GM18909 (cell line): ENCODE measurements at regions not wholly inside any gene's neighbourhood (a gene's known extent, or its start where the extent isn't known, plus 50 kb on each side); places are given as distances from the start of the nearest gene placed in this dataset.

Experiments used
- ATAC-seq: cut with Tn5 transposase; IDR thresholded peaks from one replicate; pipeline ENCODE4 v1.9.1; 2021; ENCODE audit warnings: mild to moderate bottlenecking; ENCODE audit not compliant: unreplicated experiment, poor library complexity

DNA sequence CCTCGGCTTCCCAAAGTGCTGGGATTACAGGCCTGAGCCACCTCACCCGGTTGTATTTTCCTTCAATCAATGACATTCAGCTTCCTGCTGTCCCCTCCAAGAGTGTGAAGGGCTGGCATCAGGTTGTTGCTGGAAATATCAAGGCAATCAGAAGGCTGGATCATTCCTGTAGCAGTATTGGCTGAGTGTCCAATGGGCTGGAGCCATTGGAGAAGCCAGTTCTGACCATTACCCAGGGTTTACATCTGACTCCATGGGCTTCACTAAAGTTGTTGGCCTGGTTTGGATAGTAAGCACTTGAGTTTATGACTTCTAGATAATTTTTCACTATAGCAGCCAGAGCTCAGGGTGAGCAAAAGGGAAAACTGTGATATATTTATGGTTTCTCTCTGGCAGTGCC lies 137.0 kb downstream of the DLEU7 start:
- ATAC-seq = no peak

DNA sequence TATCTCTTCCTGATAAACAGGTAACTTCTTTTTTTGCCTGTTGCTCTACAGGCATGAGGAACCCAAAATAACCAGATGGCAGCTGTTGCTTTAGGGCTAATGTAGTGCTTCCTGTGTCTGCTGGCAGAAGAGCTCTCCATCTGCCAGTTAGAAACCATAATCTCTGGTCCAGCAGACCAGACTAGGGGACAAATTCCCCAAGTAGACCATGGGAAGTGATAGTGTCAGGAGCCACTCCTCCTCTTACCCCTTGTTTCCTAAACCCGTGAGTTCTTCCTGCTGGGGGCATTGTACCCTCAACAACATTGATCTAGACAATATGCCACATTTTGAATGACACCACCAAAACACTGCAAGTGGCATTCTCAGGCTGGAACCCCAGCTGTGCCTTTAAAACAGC lies 135.9 kb downstream of the DLEU7 start:
- no peak for ATAC-seq

DNA sequence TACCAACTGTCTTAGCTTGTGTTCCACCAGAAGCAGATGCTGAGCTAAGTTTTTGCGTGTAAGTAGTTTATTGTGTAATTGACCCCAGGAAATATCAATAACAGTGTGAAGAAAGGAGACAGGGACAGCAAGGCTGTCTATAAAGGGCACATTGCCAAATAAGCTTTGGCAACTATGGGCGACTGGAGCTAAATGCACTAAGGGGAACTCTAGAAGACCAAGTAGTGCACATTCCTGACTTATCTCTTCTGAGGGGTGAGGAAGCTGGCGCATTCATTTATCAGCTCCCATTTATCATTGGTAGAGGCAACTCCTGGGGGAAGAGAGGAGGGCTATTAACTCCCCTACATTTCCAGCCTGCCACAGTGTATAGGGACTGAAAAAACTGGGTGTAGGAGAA lies 135.0 kb downstream of the DLEU7 start:
- ATAC-seq = no peak

DNA sequence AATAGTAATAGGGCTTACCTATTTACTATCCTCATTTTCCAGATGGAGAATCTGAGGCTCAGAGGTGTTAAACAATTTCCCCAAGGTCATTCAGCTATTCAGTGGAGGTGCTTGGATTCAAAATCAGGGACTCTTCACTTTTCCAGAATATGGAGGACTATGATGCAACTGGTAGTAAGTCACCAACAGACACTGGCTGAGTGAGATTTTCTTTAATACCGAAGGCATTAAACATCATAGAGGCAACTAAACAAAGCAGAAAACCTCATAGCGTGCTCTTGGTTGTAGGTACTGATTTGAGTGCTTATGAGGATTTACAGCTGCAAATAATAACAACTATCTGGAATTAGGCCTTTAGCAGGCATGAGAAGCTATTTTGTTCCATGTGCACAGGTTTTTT lies 134.4 kb downstream of the DLEU7 start:
- ATAC-seq = no peak

DNA sequence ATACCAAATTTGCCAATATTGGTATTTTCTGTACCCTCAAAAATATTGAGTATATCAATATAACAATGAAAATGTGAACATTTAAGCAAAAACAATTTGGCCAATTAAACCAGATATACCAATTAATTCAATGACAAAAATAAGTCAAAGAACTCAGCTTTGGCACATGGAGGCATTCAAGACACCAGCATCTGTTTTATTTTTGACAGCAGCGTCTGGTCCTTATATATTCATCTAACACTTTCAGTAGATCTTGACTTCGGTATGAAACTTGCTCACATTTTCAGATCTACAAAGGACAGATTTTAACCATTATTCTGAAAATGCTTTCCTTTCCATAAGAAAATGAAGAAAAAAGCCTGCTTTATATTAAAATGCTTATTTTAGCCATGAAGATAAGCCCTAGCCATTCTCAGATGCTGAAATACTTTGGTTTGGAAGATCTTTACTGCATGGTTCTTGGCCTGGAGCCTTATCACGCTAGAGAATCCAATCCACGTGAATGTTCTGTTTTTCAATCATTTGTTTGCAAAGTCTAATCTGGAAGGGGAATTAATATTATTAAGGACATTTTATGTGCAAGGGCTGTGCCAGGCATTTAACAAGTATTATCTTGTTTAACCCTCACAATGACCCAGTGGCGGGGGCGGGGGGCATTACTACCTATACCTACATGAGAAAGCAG lies 132.2 kb downstream of the DLEU7 start:
- ATAC-seq = no peak

DNA sequence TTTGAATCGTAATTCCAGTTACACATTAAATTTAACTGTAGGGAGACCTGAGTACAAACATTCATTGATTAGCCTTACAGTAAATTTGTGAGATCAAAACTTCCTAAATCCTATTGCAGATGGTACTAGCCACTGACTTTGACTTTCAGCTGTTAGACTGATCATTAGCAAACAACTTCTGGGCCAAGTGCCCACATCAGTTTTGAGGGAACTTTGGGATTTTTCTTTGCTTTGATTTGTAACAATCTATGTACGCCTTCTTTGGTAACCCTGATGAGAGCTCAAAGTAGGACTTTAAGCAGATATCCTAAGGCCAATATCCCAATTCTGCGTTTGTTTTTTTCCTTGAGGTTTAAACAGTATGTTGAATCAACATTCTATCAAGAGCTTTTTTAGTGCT lies 131.5 kb downstream of the DLEU7 start:
- ATAC-seq = no peak

DNA sequence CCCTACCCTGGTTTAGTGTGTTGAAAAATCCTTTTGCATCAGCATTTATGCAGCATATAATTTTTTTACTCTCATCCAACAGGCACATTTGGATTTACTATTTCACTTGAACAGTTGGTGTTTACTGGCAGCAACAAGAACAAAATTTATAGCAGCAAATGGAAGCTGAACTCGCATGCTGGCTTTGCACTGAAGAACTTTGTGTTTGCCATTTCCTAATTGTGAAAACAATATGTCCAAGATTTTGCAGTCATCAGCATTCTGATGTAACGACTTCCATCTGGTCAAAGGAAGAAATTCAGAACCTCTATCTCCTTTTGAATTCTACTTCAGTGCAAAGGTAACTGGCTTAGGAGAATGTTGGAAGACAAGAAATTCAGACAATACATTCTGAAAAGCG lies 131.0 kb downstream of the DLEU7 start:
- no peak for ATAC-seq

DNA sequence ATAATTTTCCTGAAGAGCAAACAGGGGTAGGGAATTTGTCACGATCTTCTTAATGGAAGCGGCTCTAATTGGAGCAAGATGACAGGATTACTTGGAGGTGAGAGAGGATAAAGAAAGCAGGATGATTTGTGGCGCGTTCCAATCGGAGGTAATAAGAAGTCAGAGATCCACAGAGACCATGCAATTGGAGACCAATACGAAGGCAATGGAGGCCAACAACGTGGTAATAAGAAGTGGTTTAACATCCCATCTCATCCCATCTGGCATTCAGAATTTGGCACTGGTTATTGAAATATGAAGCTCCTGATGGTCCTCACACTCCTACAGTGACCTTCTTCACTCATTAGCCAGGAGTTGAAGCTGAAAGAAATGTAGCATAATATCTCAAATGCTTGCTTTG lies 130.6 kb downstream of the DLEU7 start:
- ATAC-seq = no peak

DNA sequence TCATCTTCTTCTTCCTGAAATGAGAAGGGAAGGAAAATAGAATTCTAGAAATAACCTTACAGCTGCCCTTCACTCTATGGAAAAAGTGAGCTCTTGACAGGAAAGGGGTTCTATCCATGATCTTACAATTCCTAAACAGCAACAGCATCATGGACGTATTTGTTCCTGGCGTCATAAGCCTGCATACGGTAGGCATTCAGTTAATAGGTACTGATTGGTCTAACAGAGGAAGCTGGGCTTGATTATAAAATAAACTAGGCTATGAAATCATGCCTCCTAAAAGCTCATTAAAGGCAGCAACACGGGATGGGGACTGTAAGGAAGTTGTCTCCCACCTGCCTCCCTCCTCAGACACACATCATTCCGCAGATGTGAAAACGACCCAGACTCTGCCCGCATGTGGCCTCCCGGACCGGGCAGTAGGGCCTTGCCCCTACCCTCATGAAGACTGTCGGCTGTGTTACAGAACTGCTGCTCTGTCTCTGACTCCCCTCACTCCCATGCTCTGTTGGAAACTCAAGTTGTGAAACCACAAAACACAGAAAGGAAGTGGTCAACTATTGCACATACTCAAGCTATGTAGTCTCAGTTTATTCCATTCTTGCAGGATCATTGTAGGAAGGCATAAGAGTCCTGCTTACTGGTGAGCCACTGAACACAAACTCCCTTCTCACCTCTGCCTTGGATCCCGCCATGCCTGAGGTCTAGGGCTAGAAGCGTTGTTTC lies 129.8 kb downstream of the DLEU7 start:
- peak; percentile 72 for ATAC-seq

DNA sequence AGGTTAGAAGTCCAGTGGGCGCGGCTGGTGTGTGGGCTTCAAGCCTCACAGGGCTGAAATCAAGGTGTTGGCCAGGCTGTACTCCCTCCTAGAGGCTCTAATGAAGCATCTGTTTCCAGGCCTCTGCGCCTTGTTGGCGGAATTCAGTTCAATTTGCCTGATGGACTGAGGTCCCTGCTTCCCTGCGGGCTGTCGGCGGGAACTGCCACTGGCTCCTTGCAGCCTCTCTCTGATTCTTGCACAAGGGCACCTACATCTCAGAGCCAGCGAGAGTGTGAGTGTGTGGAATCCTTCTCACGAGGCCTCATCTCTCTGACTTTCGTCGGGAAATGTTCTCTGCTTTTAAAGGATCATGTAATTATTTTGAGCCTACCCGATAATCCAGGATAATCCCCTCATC lies 128.6 kb downstream of the DLEU7 start:
- ATAC-seq = no peak

DNA sequence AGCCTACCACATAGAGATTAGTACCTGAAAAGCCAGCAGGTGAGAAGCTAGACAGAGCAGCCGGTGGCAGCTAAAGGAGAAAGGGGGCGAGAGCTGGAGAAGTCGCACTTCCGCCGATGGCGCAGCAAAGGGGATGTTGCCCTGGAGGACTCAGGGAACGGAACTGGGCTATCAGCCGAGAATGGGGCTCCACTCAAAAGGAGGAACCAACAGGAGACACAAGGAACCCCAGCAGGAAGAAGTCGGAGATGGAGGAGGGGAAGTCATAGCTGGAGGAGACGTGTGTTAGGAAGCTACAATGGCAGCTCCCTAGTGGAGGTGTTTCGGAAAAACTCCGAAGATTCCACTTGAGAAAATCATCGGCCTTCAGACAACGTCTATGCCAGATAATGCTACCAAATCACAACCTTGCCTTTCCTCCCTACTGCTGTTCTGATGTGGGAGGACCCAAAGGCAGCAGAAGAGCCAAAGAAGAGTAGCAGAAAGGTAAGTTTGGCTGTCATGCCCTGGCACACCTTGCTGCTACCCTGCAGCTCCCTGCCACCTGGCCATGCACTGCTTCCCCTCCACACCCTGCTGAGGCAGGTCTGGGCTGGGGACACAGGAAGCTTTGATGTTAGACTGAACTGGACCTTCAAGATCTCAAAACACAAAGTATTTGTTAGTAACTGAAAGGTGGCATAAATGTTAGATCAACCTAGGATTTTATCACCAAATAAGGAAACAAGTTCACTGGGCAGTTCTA lies 127.9 kb downstream of the DLEU7 start:
- no peak for ATAC-seq

DNA sequence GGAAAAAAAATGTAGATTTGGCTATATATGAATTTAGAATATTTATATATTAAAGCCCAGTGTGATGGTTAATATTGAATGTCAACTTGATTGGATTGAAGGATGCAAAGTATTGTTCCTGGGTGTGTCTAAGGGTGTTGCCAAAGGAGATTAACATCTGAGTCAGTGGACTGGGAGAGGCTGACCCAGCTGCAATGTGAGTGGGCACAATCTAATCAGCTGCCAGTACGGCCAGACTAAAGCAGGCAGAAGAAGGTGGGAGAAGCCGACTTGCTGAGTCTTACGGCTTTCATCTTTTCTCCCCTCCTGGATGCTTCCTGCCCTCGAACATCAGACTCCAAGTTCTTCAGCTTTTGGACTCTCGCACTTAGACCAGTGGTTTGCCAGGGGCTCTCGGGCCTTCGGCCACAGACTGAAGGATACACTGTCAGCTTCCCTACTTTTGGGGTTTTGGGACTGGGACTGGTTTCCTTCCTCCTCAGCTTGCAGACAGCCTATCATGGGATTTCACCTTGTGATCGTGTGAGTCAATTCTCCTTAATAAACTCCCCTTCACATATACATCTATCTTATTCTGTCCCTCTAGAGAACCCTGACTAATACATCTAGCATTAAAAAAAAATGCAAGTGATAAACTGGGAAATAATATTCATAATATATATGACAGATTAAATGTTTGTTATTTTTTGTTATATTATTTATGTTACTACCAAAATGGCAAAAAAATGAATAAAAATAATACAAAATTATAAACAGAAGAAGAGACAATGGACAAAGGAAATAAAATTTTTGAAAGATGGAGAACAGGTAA lies 122.4 kb downstream of the DLEU7 start:
- no peak for ATAC-seq

DNA sequence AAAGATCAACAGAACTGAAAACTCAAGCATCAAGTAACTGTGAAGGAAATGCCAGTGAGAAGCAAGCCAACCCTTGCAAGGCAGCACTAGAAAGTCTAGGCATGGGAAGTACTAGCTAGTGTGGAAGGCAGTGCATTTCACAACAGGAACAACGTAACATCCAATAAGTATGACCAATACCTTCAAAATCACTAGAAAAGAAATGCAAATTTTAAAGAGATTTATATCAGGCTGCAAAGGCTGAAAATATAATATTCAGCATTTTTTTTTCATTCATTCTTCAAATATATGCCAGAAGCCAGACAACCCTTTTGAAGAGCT lies 121.9 kb downstream of the DLEU7 start:
- no peak for ATAC-seq

DNA sequence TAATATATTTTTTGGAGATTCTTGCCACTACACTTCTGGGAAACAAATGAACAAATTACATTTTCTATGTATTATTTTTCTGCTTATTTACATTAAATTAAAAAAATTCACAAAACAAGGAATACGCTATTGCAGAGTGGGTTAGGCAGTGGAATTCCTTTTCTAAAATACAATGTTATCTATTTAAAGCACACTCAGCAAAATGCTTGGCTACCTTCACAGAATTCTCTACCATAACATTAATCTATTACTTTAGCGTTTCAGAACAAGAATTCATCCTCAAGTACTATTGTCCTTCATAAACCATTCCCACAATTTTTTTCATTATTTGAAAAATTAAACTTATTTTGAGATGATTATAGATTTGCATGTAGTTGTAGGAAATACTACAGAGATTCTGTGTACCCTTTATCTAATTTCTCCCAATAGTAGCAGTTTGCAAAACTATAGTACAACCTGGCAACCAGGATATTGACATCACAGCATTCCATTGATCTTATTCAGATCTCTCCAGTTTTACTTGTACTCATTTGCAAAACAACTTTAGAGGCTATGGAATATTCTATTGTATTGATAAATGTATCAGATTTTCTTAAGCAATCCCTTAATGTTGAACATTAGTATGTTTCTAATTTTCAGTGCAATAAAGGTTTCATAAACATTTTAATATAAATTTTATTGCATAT lies 120.9 kb downstream of the DLEU7 start:
- no peak for ATAC-seq

DNA sequence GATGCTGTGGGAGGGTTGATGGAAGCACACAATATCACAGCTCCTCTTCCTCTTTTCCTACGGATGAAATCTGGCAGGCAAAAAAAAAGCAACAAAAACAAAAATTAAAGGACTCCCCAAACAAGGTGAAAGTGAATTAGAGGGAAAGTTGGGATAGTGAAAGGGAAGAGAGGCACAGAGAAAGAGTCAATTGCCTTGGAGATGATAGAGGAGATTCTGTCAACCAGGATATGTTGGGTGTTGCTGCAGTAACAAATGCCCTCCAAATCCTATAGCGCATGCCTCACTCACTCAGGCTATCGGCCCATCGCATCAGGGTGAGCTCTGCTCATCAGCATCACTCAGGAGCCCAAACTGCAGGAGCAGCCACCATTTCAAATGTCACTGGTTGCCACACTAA lies 119.1 kb downstream of the DLEU7 start:
- no peak for ATAC-seq

DNA sequence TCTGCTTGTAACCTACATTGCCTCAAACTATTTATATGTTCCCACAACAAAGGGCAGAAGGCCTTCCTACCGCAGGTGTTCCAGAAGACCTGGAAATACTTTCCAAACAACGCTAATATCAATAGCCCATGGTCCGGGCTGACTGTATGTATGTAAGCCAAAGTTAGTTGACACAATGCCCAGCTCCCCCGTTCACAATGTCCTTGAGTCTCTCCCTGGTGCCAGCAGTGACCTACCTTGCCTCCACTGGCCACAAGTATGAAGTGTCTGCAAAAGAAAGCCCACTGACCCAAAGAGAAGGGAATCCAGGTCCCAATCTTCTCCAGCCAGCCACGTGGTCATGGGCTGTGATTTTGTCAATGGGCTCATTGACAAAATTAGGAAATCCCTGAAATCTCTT lies 118.6 kb downstream of the DLEU7 start:
- no peak for ATAC-seq

DNA sequence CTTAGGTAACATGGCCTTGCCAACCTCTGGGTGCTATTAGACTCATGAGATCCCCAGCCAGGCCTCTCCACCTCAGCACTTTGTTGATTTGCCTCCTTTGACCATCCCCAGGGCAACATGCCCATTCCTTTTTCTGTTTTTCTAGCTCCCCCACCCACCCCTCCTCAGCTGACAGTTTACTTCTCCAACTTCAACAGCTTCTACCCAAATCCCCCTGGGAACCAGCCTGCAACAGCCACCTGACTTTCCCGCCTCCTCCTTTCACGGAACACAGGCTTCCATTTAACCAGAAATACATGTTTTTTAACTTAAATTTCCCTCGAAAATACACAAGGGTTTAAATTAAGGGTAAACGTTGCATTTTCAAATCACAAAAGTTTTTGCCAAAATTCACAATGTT lies 117.3 kb downstream of the DLEU7 start:
- no peak for ATAC-seq

DNA sequence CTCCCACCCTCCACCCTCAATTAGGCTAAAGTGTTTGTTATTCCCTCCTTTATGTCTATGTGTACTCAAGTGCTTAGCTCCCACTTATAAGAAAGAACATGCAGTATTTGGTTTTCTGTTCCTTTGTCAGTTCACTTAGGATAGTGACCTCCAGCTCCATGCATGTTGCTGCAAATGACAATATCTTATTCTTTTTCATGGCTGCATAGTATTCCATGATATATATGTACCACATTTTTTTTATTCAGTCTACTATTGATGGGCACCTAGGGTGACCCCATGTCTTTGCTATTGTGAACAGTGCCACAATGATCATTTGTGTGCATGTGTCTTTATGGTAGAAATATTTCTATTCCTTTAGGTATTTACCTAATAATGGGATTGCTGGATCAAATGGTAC lies 114.3 kb downstream of the DLEU7 start:
- no peak for ATAC-seq

DNA sequence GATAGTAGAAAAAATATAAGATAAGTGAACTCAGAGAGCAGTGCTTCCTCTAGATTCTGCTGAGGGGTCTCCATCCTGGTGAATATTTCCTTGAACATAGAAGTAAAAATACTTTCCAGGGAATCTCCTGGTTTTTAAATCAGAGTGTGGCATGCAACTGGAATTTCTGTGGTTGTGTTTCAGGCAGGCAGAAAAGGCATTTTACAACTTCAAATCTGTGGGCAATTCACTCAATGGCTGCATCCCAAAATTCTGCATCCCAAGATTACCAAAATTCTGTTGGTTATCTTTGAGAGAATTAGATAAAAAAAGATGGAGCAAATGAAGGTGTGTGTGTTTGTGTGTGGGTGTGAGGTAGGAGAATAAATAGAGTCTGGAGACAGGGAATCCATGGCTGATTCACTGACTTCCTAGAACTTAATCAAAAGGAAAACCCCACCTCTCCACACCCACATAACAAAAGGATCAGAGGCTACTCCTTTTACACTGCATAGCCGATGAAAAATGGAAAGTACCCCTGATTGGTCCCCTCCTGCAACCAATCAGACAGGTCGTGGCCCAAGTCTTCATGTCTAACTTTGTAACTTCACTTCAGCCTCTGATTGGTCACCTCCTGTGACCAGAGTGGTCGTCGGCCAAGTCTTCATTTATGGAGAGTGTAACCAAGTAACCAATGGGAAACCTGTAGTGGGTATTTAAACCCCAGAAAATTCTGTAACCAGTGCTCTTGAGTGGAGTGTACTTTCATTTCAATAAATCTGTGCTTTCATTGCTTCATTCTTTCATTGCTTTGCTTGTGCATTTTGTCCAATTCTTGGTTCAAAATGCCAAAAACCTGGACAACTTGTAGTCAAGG lies 112.8 kb downstream of the DLEU7 start:
- no peak for ATAC-seq
